ENCODE measurements at regions not wholly inside any gene's neighbourhood (a gene's known extent, or its start where the extent isn't known, plus 50 kb on each side); places are given as distances from the start of the nearest gene placed in this dataset.

- Mint-ChIP-seq H3K4me3 (ENCODE audit: unreplicated experiment) (no peak overlapping the region), H3K4me1 (ENCODE audit: low read depth) (peaks cover 38% of the 10 kb centered on the region)
Observed at GRCh38 chr21:41668051-41668541, 98.8 kb downstream of the RIPK4 start.

GRCh38 chr21:41667136-41667535 lies 99.7 kb downstream of the RIPK4 start:
- TF ChIP-seq CTCF (IDR thresholded peaks at IDR 0.05), result no peak
- H3K36me3 Mint-ChIP-seq (ENCODE audit: low read depth), result no peaks in the 10 kb centered on the region
- no peak for DNase-seq (ENCODE audit: low spot score)
- H3K9me3 Mint-ChIP-seq (ENCODE audit: low read depth), result no peaks in the 10 kb centered on the region
- H3K4me1 Mint-ChIP-seq (ENCODE audit: low read depth), result peaks cover 38% of the 10 kb centered on the region
- H3K27me3 Mint-ChIP-seq (ENCODE audit: low read depth), result no peaks in the 10 kb centered on the region
- H3K4me3 Mint-ChIP-seq (ENCODE audit: unreplicated experiment), result no peak overlapping the region
- H3K27ac Mint-ChIP-seq (ENCODE audit: unreplicated experiment), result peak overlapping the region; percentile 0

More at GRCh38 chr21:41668051-41668541, 98.8 kb downstream of the RIPK4 start:
- Mint-ChIP-seq H3K36me3 (ENCODE audit: low read depth) (no peaks in the 10 kb centered on the region), H3K27ac (ENCODE audit: unreplicated experiment) (no peak overlapping the region), H3K9me3 (ENCODE audit: low read depth) (no peaks in the 10 kb centered on the region), H3K27me3 (ENCODE audit: low read depth) (no peaks in the 10 kb centered on the region)
- no peak for TF ChIP-seq CTCF (IDR thresholded peaks at IDR 0.05)
- DNase-seq (ENCODE audit: low spot score), result no peak

- H3K27ac Mint-ChIP-seq (ENCODE audit: unreplicated experiment), result peak overlapping the region; percentile 49
- H3K36me3 Mint-ChIP-seq (ENCODE audit: low read depth), result no peaks in the 10 kb centered on the region
- no peak overlapping the region for H3K4me3 Mint-ChIP-seq (ENCODE audit: unreplicated experiment)
- H3K27me3 Mint-ChIP-seq (ENCODE audit: low read depth), result no peaks in the 10 kb centered on the region
- H3K4me1 Mint-ChIP-seq (ENCODE audit: low read depth), result peaks cover 38% of the 10 kb centered on the region
- no peaks in the 10 kb centered on the region for H3K9me3 Mint-ChIP-seq (ENCODE audit: low read depth)
- no peak for TF ChIP-seq CTCF (IDR thresholded peaks at IDR 0.05)
- DNase-seq (ENCODE audit: low spot score), result no peak
Observed at GRCh38 chr21:41666641-41667081, 100.2 kb downstream of the RIPK4 start.

GRCh38 chr21:41665766-41666595 lies 100.9 kb downstream of the RIPK4 start:
- Mint-ChIP-seq H3K4me3 (ENCODE audit: unreplicated experiment) (no peak overlapping the region), H3K9me3 (ENCODE audit: low read depth) (no peaks in the 10 kb centered on the region), H3K36me3 (ENCODE audit: low read depth) (no peaks in the 10 kb centered on the region), H3K27me3 (ENCODE audit: low read depth) (no peaks in the 10 kb centered on the region), H3K4me1 (ENCODE audit: low read depth) (peaks cover 38% of the 10 kb centered on the region), H3K27ac (ENCODE audit: unreplicated experiment) (peak overlapping the region; percentile 49)
- DNase-seq (ENCODE audit: low spot score), result no peak
- no peak for TF ChIP-seq CTCF (IDR thresholded peaks at IDR 0.05)

GRCh38 chr21:41664881-41665765 lies 101.7 kb downstream of the RIPK4 start:
- Mint-ChIP-seq H3K27me3 (ENCODE audit: low read depth) (no peaks in the 10 kb centered on the region), H3K36me3 (ENCODE audit: low read depth) (no peaks in the 10 kb centered on the region), H3K9me3 (ENCODE audit: low read depth) (no peaks in the 10 kb centered on the region), H3K4me3 (ENCODE audit: unreplicated experiment) (peak overlapping the region; percentile 31), H3K4me1 (ENCODE audit: low read depth) (peaks cover 46% of the 10 kb centered on the region), H3K27ac (ENCODE audit: unreplicated experiment) (peak overlapping the region; percentile 92)
- peak; percentile 66 for DNase-seq (ENCODE audit: low spot score)
- TF ChIP-seq CTCF (IDR thresholded peaks at IDR 0.05), result no peak
